Large intestine (tissue), 3 donors: ENCODE measurements at regions not wholly inside any gene's neighbourhood (a gene's known extent, or its start where the extent isn't known, plus 50 kb on each side); places are given as distances from the start of the nearest gene placed in this dataset.

Source experiments
- DNase-seq, 2 donors: peaks; one replicate each; pipeline versions ENCODE4 v3.0.0 to v3.0.0-alpha.2; 2013
- H3K27ac ChIP-seq: one replicate; pipeline ENCODE4 v1.5.1; 2013; ENCODE audit warnings: low read length
- H3K27me3 ChIP-seq: 2 replicates; pipeline ENCODE4 v1.6.1; 2013; ENCODE audit warnings: low read length; ENCODE audit not compliant: control insufficient read depth, insufficient read depth
- H3K36me3 ChIP-seq: 2 replicates; pipeline ENCODE4 v1.6.1; 2013; ENCODE audit warnings: low read length; ENCODE audit not compliant: control insufficient read depth, insufficient read depth
- H3K4me1 ChIP-seq: one replicate; pipeline ENCODE4 v1.6.1; 2013; ENCODE audit warnings: low read length; ENCODE audit not compliant: control insufficient read depth, insufficient read depth
- H3K4me3 ChIP-seq: one replicate; pipeline ENCODE4 v1.5.1; 2013; ENCODE audit warnings: low read length
- H3K9me3 ChIP-seq: one replicate; pipeline ENCODE4 v1.6.1; 2013; ENCODE audit warnings: mild to moderate bottlenecking, low read depth, low read length, moderate library complexity; ENCODE audit not compliant: control insufficient read depth
- whole genome bisulfite sequencing: methylation state at CpG from one replicate; pipeline ENCODE4 v1.1.5; 2013; ENCODE audit warnings: low lambda C conversion rate; ENCODE audit not compliant: insufficient coverage; 5-methylcytosine and 5-hydroxymethylcytosine counted together

- no peaks in the 10 kb centered on the region for H3K36me3 ChIP-seq
- peaks cover 38% of the 10 kb centered on the region for H3K4me1 ChIP-seq
- DNase-seq, result no peak
- H3K9me3 ChIP-seq, result no peaks in the 10 kb centered on the region
- no peaks in the 10 kb centered on the region for H3K27me3 ChIP-seq
- WGBS, result no CpG with 5 or more reads among the region's 15 CpGs
- no peak overlapping the region for H3K4me3 ChIP-seq
- H3K27ac ChIP-seq, result no peak overlapping the region
These were observed 258.5 kb downstream of the FGF9 start for GRCh38 chr13:21929400-21929799.

- Histone ChIP-seq H3K27ac (no peak overlapping the region), H3K4me1 (peaks cover 30% of the 10 kb centered on the region), H3K27me3 (no peaks in the 10 kb centered on the region), H3K4me3 (no peak overlapping the region), H3K36me3 (no peaks in the 10 kb centered on the region), H3K9me3 (no peaks in the 10 kb centered on the region)
- no CpG with 5 or more reads among the region's 6 CpGs for WGBS
- no peak for DNase-seq
These were observed 259.7 kb downstream of the FGF9 start for GRCh38 chr13:21930536-21930935.

- no peak overlapping the region for H3K4me3 ChIP-seq
- peak overlapping the region; percentile 77 for H3K27ac ChIP-seq
- H3K4me1 ChIP-seq, result peaks cover 24% of the 10 kb centered on the region
- peak; percentile 74 to 85 for DNase-seq
- peaks cover 9% of the 10 kb centered on the region for H3K9me3 ChIP-seq
- WGBS, result 40% methylated on average over 1 of the region's 2 CpGs
- H3K27me3 ChIP-seq, result no peaks in the 10 kb centered on the region
- no peaks in the 10 kb centered on the region for H3K36me3 ChIP-seq
These were observed 261.7 kb downstream of the FGF9 start for GRCh38 chr13:21932578-21932977.

GRCh38 chr13:21932996-21933395 lies 262.1 kb downstream of the FGF9 start:
- Histone ChIP-seq H3K4me1 (peaks cover 24% of the 10 kb centered on the region), H3K27ac (peak overlapping the region; percentile 77), H3K36me3 (no peaks in the 10 kb centered on the region), H3K4me3 (no peak overlapping the region), H3K27me3 (no peaks in the 10 kb centered on the region), H3K9me3 (peaks cover 9% of the 10 kb centered on the region)
- no CpG with 5 or more reads among the region's 6 CpGs for WGBS
- DNase-seq, result peak in 1 of 2 donors; percentile 50

GRCh38 chr13:21934284-21934683 lies 263.4 kb downstream of the FGF9 start:
- WGBS, result 100% methylated on average over 1 of the region's 9 CpGs
- DNase-seq, result no peak
- peaks cover 23% of the 10 kb centered on the region for H3K4me1 ChIP-seq

GRCh38 chr13:21936674-21937073 lies 265.8 kb downstream of the FGF9 start:
- H3K4me1 ChIP-seq, result peaks cover 20% of the 10 kb centered on the region
- no peaks in the 10 kb centered on the region for H3K36me3 ChIP-seq
- 100% methylated on average over 1 of the region's 4 CpGs for whole genome bisulfite sequencing
- no peak overlapping the region for H3K4me3 ChIP-seq
- H3K27ac ChIP-seq, result no peak overlapping the region
- no peak for DNase-seq
- H3K9me3 ChIP-seq, result peaks cover 9% of the 10 kb centered on the region
- no peaks in the 10 kb centered on the region for H3K27me3 ChIP-seq

More at GRCh38 chr13:21934284-21934683, 263.4 kb downstream of the FGF9 start:
- no peaks in the 10 kb centered on the region for H3K36me3 ChIP-seq
- no peaks in the 10 kb centered on the region for H3K27me3 ChIP-seq
- peaks cover 9% of the 10 kb centered on the region for H3K9me3 ChIP-seq
- H3K4me3 ChIP-seq, result no peak overlapping the region
- no peak overlapping the region for H3K27ac ChIP-seq

GRCh38 chr13:21938168-21938567 lies 267.3 kb downstream of the FGF9 start:
- H3K36me3 ChIP-seq, result no peaks in the 10 kb centered on the region
- H3K4me3 ChIP-seq, result no peak overlapping the region
- WGBS, result 100% methylated on average over 1 of the region's 6 CpGs
- DNase-seq, result no peak
- peaks cover 7% of the 10 kb centered on the region for H3K4me1 ChIP-seq
- no peaks in the 10 kb centered on the region for H3K27me3 ChIP-seq
- peaks cover 9% of the 10 kb centered on the region for H3K9me3 ChIP-seq
- H3K27ac ChIP-seq, result no peak overlapping the region

- no peak overlapping the region for H3K4me3 ChIP-seq
- no peak for DNase-seq
- H3K36me3 ChIP-seq, result no peaks in the 10 kb centered on the region
- 80% methylated on average over 3 of the region's 7 CpGs for WGBS
- H3K4me1 ChIP-seq, result peaks cover 3% of the 10 kb centered on the region
- H3K27me3 ChIP-seq, result no peaks in the 10 kb centered on the region
- H3K9me3 ChIP-seq, result peaks cover 9% of the 10 kb centered on the region
- no peak overlapping the region for H3K27ac ChIP-seq
These were observed 267.8 kb downstream of the FGF9 start for GRCh38 chr13:21938636-21939035.

- H3K9me3 ChIP-seq, result no peaks in the 10 kb centered on the region
- WGBS, result no CpG with 5 or more reads among the region's 7 CpGs
- no peaks in the 10 kb centered on the region for H3K36me3 ChIP-seq
- no peak for DNase-seq
- H3K4me3 ChIP-seq, result no peak overlapping the region
- H3K27me3 ChIP-seq, result no peaks in the 10 kb centered on the region
- no peaks in the 10 kb centered on the region for H3K4me1 ChIP-seq
- no peak overlapping the region for H3K27ac ChIP-seq
These were observed 271.2 kb downstream of the FGF9 start for GRCh38 chr13:21942061-21942460.

GRCh38 chr13:21944610-21945009 lies 273.7 kb downstream of the FGF9 start:
- H3K27me3 ChIP-seq, result no peaks in the 10 kb centered on the region
- H3K4me1 ChIP-seq, result no peaks in the 10 kb centered on the region
- no peak overlapping the region for H3K27ac ChIP-seq
- H3K36me3 ChIP-seq, result no peaks in the 10 kb centered on the region
- DNase-seq, result no peak
- no peaks in the 10 kb centered on the region for H3K9me3 ChIP-seq
- H3K4me3 ChIP-seq, result no peak overlapping the region

- H3K27ac ChIP-seq, result no peak overlapping the region
- H3K4me3 ChIP-seq, result no peak overlapping the region
- H3K27me3 ChIP-seq, result no peaks in the 10 kb centered on the region
- 95% methylated on average over 2 of the region's 3 CpGs for WGBS
- no peaks in the 10 kb centered on the region for H3K4me1 ChIP-seq
- no peaks in the 10 kb centered on the region for H3K36me3 ChIP-seq
- no peaks in the 10 kb centered on the region for H3K9me3 ChIP-seq
- DNase-seq, result no peak
These were observed 274.3 kb downstream of the FGF9 start for GRCh38 chr13:21945195-21945594.
